ENCODE measurements at regions not wholly inside any gene's neighbourhood (a gene's known extent, or its start where the extent isn't known, plus 50 kb on each side); places are given as distances from the start of the nearest gene placed in this dataset.

GRCh38 chr12:115394496-115395220, 710.7 kb upstream of the TBX3 start:
- Mint-ChIP-seq H3K9me3 (peaks cover 35% of the 10 kb centered on the region), H3K27ac (no peak overlapping the region), H3K36me3 (ENCODE audit: low read depth) (no peaks in the 10 kb centered on the region), H3K4me1 (no peaks in the 10 kb centered on the region), H3K27me3 (ENCODE audit: low read depth, poor library complexity) (no peaks in the 10 kb centered on the region), H3K4me3 (no peak overlapping the region)
- DNase-seq: no peak
- no peak for TF ChIP-seq CTCF (IDR thresholded peaks at IDR 0.05)

GRCh38 chr12:115388139-115388538, 704.2 kb upstream of the TBX3 start:
- Mint-ChIP-seq H3K4me3 (no peak overlapping the region), H3K9me3 (peaks cover 18% of the 10 kb centered on the region), H3K36me3 (ENCODE audit: low read depth) (no peaks in the 10 kb centered on the region), H3K4me1 (peaks cover 34% of the 10 kb centered on the region), H3K27ac (no peak overlapping the region), H3K27me3 (ENCODE audit: low read depth, poor library complexity) (no peaks in the 10 kb centered on the region)
- no peak for TF ChIP-seq CTCF (IDR thresholded peaks at IDR 0.05)
- DNase-seq: no peak

GRCh38 chr12:115387467-115387901, 703.5 kb upstream of the TBX3 start:
- H3K27me3 Mint-ChIP-seq (ENCODE audit: low read depth, poor library complexity): no peaks in the 10 kb centered on the region
- no peak overlapping the region for H3K4me3 Mint-ChIP-seq
- TF ChIP-seq CTCF (IDR thresholded peaks at IDR 0.05): no peak
- no peaks in the 10 kb centered on the region for H3K36me3 Mint-ChIP-seq (ENCODE audit: low read depth)
- H3K4me1 Mint-ChIP-seq: peaks cover 40% of the 10 kb centered on the region
- H3K9me3 Mint-ChIP-seq: peaks cover 18% of the 10 kb centered on the region
- H3K27ac Mint-ChIP-seq: no peak overlapping the region
- DNase-seq: no peak

- Mint-ChIP-seq H3K27ac (no peak overlapping the region), H3K27me3 (ENCODE audit: low read depth, poor library complexity) (peaks cover 2% of the 10 kb centered on the region), H3K4me3 (no peak overlapping the region), H3K36me3 (ENCODE audit: low read depth) (no peaks in the 10 kb centered on the region), H3K4me1 (peaks cover 44% of the 10 kb centered on the region), H3K9me3 (peaks cover 18% of the 10 kb centered on the region)
- no peak for DNase-seq
- TF ChIP-seq CTCF (IDR thresholded peaks at IDR 0.05): no peak
Measured at GRCh38 chr12:115386946-115387345, 703.0 kb upstream of the TBX3 start.

- H3K27me3 Mint-ChIP-seq (ENCODE audit: low read depth, poor library complexity): peaks cover 11% of the 10 kb centered on the region
- H3K4me3 Mint-ChIP-seq: no peak overlapping the region
- peaks cover 62% of the 10 kb centered on the region for H3K4me1 Mint-ChIP-seq
- H3K27ac Mint-ChIP-seq: no peak overlapping the region
- TF ChIP-seq CTCF (IDR thresholded peaks at IDR 0.05): no peak
- DNase-seq: no peak
- H3K9me3 Mint-ChIP-seq: peaks cover 1% of the 10 kb centered on the region
- no peaks in the 10 kb centered on the region for H3K36me3 Mint-ChIP-seq (ENCODE audit: low read depth)
Measured at GRCh38 chr12:115385141-115385540, 701.2 kb upstream of the TBX3 start.

GRCh38 chr12:115384391-115384790, 700.4 kb upstream of the TBX3 start:
- peaks cover 69% of the 10 kb centered on the region for H3K4me1 Mint-ChIP-seq
- no peak for TF ChIP-seq CTCF (IDR thresholded peaks at IDR 0.05)

More at GRCh38 chr12:115384391-115384790, 700.4 kb upstream of the TBX3 start:
- H3K27ac Mint-ChIP-seq: no peak overlapping the region
- H3K9me3 Mint-ChIP-seq: no peaks in the 10 kb centered on the region
- peaks cover 11% of the 10 kb centered on the region for H3K27me3 Mint-ChIP-seq (ENCODE audit: low read depth, poor library complexity)
- no peak overlapping the region for H3K4me3 Mint-ChIP-seq
- no peaks in the 10 kb centered on the region for H3K36me3 Mint-ChIP-seq (ENCODE audit: low read depth)
- DNase-seq: no peak

All from nephron progenitor cell (in vitro differentiated cells).